ENCODE measurements at regions not wholly inside any gene's neighbourhood (a gene's known extent, or its start where the extent isn't known, plus 50 kb on each side); places are given as distances from the start of the nearest gene placed in this dataset.

DNA sequence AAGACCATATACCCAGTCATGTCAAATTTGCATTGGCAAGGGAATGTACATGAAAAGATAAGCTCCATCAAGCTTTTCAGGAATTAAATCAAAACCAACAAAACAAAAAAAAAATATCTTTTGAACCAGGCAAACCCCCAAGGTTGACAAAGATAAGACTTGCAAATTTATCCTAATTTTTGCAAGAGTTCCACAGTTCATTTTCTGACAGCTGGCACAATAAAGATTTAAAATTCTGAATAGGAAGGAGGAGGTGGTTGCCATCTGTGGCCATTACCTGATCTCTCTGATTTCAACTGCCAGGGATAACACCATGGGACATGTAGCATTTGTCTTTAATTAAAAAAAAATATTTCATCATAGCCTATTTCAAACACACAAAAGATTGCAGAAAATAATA is 135.9 kb upstream of the SHISA6 start:
- no peak for TF ChIP-seq TCF12 (IDR thresholded peaks at IDR 0.05; ENCODE audit: low read depth)
- TF ChIP-seq CEBPB (IDR thresholded peaks at IDR 0.05), result no peak
- TF ChIP-seq, protein P1, sequence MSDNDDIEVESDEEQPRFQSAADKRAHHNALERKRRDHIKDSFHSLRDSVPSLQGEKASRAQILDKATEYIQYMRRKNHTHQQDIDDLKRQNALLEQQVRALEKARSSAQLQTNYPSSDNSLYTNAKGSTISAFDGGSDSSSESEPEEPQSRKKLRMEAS (IDR thresholded peaks at IDR 0.05), result no peak
- no peak for TF ChIP-seq EP300 (IDR thresholded peaks at IDR 0.05; ENCODE audit: borderline replicate concordance)
- no peak for TF ChIP-seq YY1 (IDR thresholded peaks at IDR 0.05; ENCODE audit: low read depth)
- no peak for TF ChIP-seq TAF1 (IDR thresholded peaks at IDR 0.05; ENCODE audit: low read depth)
- TF ChIP-seq TEAD4 (IDR thresholded peaks at IDR 0.05), result no peak
- TF ChIP-seq, protein P2, sequence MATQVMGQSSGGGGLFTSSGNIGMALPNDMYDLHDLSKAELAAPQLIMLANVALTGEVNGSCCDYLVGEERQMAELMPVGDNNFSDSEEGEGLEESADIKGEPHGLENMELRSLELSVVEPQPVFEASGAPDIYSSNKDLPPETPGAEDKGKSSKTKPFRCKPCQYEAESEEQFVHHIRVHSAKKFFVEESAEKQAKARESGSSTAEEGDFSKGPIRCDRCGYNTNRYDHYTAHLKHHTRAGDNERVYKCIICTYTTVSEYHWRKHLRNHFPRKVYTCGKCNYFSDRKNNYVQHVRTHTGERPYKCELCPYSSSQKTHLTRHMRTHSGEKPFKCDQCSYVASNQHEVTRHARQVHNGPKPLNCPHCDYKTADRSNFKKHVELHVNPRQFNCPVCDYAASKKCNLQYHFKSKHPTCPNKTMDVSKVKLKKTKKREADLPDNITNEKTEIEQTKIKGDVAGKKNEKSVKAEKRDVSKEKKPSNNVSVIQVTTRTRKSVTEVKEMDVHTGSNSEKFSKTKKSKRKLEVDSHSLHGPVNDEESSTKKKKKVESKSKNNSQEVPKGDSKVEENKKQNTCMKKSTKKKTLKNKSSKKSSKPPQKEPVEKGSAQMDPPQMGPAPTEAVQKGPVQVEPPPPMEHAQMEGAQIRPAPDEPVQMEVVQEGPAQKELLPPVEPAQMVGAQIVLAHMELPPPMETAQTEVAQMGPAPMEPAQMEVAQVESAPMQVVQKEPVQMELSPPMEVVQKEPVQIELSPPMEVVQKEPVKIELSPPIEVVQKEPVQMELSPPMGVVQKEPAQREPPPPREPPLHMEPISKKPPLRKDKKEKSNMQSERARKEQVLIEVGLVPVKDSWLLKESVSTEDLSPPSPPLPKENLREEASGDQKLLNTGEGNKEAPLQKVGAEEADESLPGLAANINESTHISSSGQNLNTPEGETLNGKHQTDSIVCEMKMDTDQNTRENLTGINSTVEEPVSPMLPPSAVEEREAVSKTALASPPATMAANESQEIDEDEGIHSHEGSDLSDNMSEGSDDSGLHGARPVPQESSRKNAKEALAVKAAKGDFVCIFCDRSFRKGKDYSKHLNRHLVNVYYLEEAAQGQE (IDR thresholded peaks at IDR 0.05; ENCODE audit: low read depth), result no peak
- TF ChIP-seq EGR1 (IDR thresholded peaks at IDR 0.05), result no peak
- no peak for TF ChIP-seq ZBTB7A (IDR thresholded peaks at IDR 0.05; ENCODE audit: low read depth)
- TF ChIP-seq, protein P3, sequence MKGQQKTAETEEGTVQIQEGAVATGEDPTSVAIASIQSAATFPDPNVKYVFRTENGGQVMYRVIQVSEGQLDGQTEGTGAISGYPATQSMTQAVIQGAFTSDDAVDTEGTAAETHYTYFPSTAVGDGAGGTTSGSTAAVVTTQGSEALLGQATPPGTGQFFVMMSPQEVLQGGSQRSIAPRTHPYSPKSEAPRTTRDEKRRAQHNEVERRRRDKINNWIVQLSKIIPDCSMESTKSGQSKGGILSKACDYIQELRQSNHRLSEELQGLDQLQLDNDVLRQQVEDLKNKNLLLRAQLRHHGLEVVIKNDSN (IDR thresholded peaks at IDR 0.05), result no peak
- TF ChIP-seq RAD21 (IDR thresholded peaks at IDR 0.05; ENCODE audit: low read depth), result no peak
- TF ChIP-seq FOXM1 (IDR thresholded peaks at IDR 0.05; ENCODE audit: borderline replicate concordance, low read depth), result no peak
- no peak for TF ChIP-seq NFIC (IDR thresholded peaks at IDR 0.05)
- TF ChIP-seq CREB1 (IDR thresholded peaks at IDR 0.05; ENCODE audit: low read depth), result no peak

DNA sequence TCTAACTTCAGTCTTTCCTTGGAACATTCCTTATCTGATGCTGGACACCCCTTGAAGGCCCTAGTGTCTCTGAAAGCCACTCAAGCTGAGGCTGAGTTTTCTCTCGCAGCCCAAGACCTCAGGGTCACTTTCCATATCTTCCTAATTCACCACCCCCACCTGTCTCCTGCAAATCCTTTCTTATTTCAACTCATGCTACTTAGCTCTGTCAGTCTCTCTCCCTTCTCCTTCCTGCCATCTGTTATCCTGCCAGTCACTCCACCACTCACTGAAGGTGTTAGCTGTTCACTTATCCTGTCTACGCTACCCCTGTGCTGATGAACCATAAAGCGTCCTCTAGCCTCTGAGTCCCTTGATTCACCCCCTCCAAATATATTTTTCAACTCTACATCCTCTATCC is 143.9 kb upstream of the SHISA6 start:
- TF ChIP-seq, protein P2 (IDR thresholded peaks at IDR 0.05; ENCODE audit: low read depth), result no peak
- TF ChIP-seq, protein P3 (IDR thresholded peaks at IDR 0.05), result no peak
- TF ChIP-seq EGR1 (IDR thresholded peaks at IDR 0.05) (no peak), NFIC (IDR thresholded peaks at IDR 0.05) (no peak), CEBPB (IDR thresholded peaks at IDR 0.05) (no peak), EP300 (IDR thresholded peaks at IDR 0.05; ENCODE audit: borderline replicate concordance) (no peak), ZBTB7A (IDR thresholded peaks at IDR 0.05; ENCODE audit: low read depth) (no peak), TEAD4 (IDR thresholded peaks at IDR 0.05) (no peak), RAD21 (IDR thresholded peaks at IDR 0.05; ENCODE audit: low read depth) (no peak), TCF12 (IDR thresholded peaks at IDR 0.05; ENCODE audit: low read depth) (no peak), FOXM1 (IDR thresholded peaks at IDR 0.05; ENCODE audit: borderline replicate concordance, low read depth) (no peak), TAF1 (IDR thresholded peaks at IDR 0.05; ENCODE audit: low read depth) (no peak), CREB1 (IDR thresholded peaks at IDR 0.05; ENCODE audit: low read depth) (no peak), YY1 (IDR thresholded peaks at IDR 0.05; ENCODE audit: low read depth) (no peak)
- TF ChIP-seq, protein P1 (IDR thresholded peaks at IDR 0.05), result no peak

DNA sequence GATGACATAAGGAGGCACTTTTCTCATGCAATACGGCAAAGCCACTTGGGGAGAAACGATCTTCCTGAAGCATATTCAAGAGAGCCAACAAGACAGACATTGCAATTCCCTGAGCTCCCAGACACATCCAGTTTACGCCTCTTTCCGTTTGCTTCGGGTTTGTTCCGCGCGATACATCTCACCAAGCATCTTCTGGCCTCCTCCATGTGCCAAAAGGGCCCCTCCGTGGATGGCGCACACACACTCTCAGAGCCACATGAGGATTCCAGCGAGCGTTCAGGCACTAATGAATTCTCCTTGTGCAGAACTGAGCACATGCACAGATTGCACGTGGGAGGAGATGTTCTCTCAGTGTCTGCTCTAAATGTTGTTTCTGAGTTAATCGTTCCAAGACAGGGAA is 146.7 kb upstream of the SHISA6 start:
- TF ChIP-seq TCF12 (IDR thresholded peaks at IDR 0.05; ENCODE audit: low read depth), result no peak
- no peak for TF ChIP-seq ZBTB7A (IDR thresholded peaks at IDR 0.05; ENCODE audit: low read depth)
- TF ChIP-seq, protein P1 (IDR thresholded peaks at IDR 0.05), result no peak
- TF ChIP-seq, protein P2 (IDR thresholded peaks at IDR 0.05; ENCODE audit: low read depth), result no peak
- no peak for TF ChIP-seq EGR1 (IDR thresholded peaks at IDR 0.05)
- TF ChIP-seq, protein P3 (IDR thresholded peaks at IDR 0.05), result no peak
- TF ChIP-seq NFIC (IDR thresholded peaks at IDR 0.05), result no peak
- no peak for TF ChIP-seq EP300 (IDR thresholded peaks at IDR 0.05; ENCODE audit: borderline replicate concordance)
- TF ChIP-seq FOXM1 (IDR thresholded peaks at IDR 0.05; ENCODE audit: borderline replicate concordance, low read depth), result no peak
- no peak for TF ChIP-seq YY1 (IDR thresholded peaks at IDR 0.05; ENCODE audit: low read depth)
- TF ChIP-seq CEBPB (IDR thresholded peaks at IDR 0.05), result no peak
- no peak for TF ChIP-seq RAD21 (IDR thresholded peaks at IDR 0.05; ENCODE audit: low read depth)
- no peak for TF ChIP-seq TAF1 (IDR thresholded peaks at IDR 0.05; ENCODE audit: low read depth)
- TF ChIP-seq TEAD4 (IDR thresholded peaks at IDR 0.05), result no peak
- no peak for TF ChIP-seq CREB1 (IDR thresholded peaks at IDR 0.05; ENCODE audit: low read depth)
